IMR-90 (cell line): ENCODE measurements at regions not wholly inside any gene's neighbourhood (a gene's known extent, or its start where the extent isn't known, plus 50 kb on each side); places are given as distances from the start of the nearest gene placed in this dataset.
A peak's percentile ranks its signal among the peaks of the same experiment; 100 is the strongest.

Experiments used
- ATAC-seq: fragments of 200-7000 bp; cut with Tn5 transposase; 2 replicates; pipeline ENCODE4 v1.9.1; 2020; ENCODE audit warnings: low read depth, mild to moderate bottlenecking, moderate library complexity
- BruUV-seq: library from RNA; stranded (reverse); fragments of 400-500 nt; replicated peaks from 2 replicates; lab custom pipeline; 2021; lab: Mats Ljungman, UMichigan
- CTCF ChIA-PET: fragments of 300-600 bp; formaldehyde crosslinking; extraction: SDS; loops from one replicate; lab custom pipeline; 2021; ENCODE audit warnings: antibody characterized with exemption; lab: Yijun Ruan, JAX
- POLR2A ChIA-PET: fragments of 300-600 bp; sonication (Branson Sonifier 250); formaldehyde crosslinking; loops from one replicate; lab custom pipeline; 2022; ENCODE audit warnings: antibody characterized with exemption; ENCODE audit not compliant: unreplicated experiment; lab: Charles Lee
- DNase-seq: peaks from one replicate; pipeline ENCODE4 v3.0.0; 2013
- H2AFZ ChIP-seq: replicated peaks from 2 replicates; pipeline ENCODE3; 2013; ENCODE audit warnings: low read length, mild to moderate bottlenecking; ENCODE audit not compliant: poor library complexity
- H2AK5ac ChIP-seq: 2 replicates; pipeline ENCODE4 v1.6.1; 2013; ENCODE audit warnings: low read depth, low read length, inconsistent platforms
- H2AK9ac ChIP-seq: replicated peaks from 2 replicates; pipeline ENCODE3; 2013; ENCODE audit warnings: mild to moderate bottlenecking, low read depth, low read length, moderate library complexity; ENCODE audit not compliant: poor library complexity
- H2BK120ac ChIP-seq: 2 replicates; pipeline ENCODE4 v1.6.1; 2013; ENCODE audit warnings: low read depth, low read length, inconsistent platforms
- H2BK15ac ChIP-seq: 3 replicates; pipeline ENCODE4 v1.6.1; 2013; ENCODE audit warnings: low read depth, low read length, inconsistent platforms
- H2BK20ac ChIP-seq: 2 replicates; pipeline ENCODE4 v1.6.1; 2013; ENCODE audit warnings: low read depth, mild to moderate bottlenecking, inconsistent platforms, low read length, moderate library complexity
- H2BK5ac ChIP-seq: 2 replicates; pipeline ENCODE4 v1.6.1; 2013; ENCODE audit warnings: mild to moderate bottlenecking, low read depth, low read length, inconsistent platforms; ENCODE audit not compliant: poor library complexity, severe bottlenecking
- H3K14ac ChIP-seq: replicated peaks from 2 replicates; pipeline ENCODE4 v1.6.1; 2013; ENCODE audit warnings: low read depth, low read length, inconsistent platforms
- H3K18ac ChIP-seq: 2 replicates; pipeline ENCODE4 v1.6.1; 2013; ENCODE audit warnings: low read depth, low read length, control low read depth
- H3K23ac ChIP-seq: 2 replicates; pipeline ENCODE4 v1.6.1; 2013; ENCODE audit warnings: low read depth, low read length, inconsistent platforms
- H3K27ac ChIP-seq: 2 replicates; pipeline ENCODE4 v1.5.1; 2013; ENCODE audit warnings: mild to moderate bottlenecking, control low read depth, low read length; ENCODE audit not compliant: insufficient read depth
- H3K27me3 ChIP-seq: 2 replicates; pipeline ENCODE4 v1.6.1; 2013; ENCODE audit warnings: low read length; ENCODE audit not compliant: control insufficient read depth, insufficient read depth
- H3K36me3 ChIP-seq: 2 replicates; pipeline ENCODE4 v1.6.1; 2013; ENCODE audit warnings: low read length, mixed read lengths; ENCODE audit not compliant: control insufficient read depth, insufficient read depth
- H3K4ac ChIP-seq: 2 replicates; pipeline ENCODE4 v1.6.1; 2013; ENCODE audit warnings: low read depth, low read length, inconsistent platforms
- H3K4me1 ChIP-seq: 2 replicates; pipeline ENCODE4 v1.6.1; 2013; ENCODE audit warnings: low read length, mixed read lengths; ENCODE audit not compliant: control insufficient read depth, insufficient read depth
- H3K4me2 ChIP-seq: 2 replicates; pipeline ENCODE4 v1.6.1; 2013; ENCODE audit warnings: low read depth, mild to moderate bottlenecking, control low read depth, low read length, moderate library complexity
- H3K4me3 ChIP-seq: 2 replicates; pipeline ENCODE4 v1.5.1; 2013; ENCODE audit warnings: low read depth, mild to moderate bottlenecking, control low read depth, low read length, moderate library complexity; ENCODE audit not compliant: insufficient read depth
- H3K56ac ChIP-seq: 2 replicates; pipeline ENCODE4 v1.6.1; 2013; ENCODE audit warnings: low read length, inconsistent platforms; ENCODE audit not compliant: insufficient read depth; ENCODE audit errors: extremely low read depth
- H3K79me1 ChIP-seq, 2 experiments: 2 replicates each; pipeline ENCODE4 v1.6.1; 2013; ENCODE audit warnings: low read length in 2 of 2, inconsistent platforms in 1 of 2, low read depth in 1 of 2
- H3K9ac ChIP-seq: 2 replicates; pipeline ENCODE4 v1.6.1; 2013; ENCODE audit warnings: low read depth, low read length, control low read depth
- H3K9me1 ChIP-seq: 2 replicates; pipeline ENCODE4 v1.6.1; 2013; ENCODE audit warnings: low read length, inconsistent platforms; ENCODE audit not compliant: insufficient read depth
- H3K9me3 ChIP-seq: 2 replicates; pipeline ENCODE4 v1.6.1; 2013; ENCODE audit warnings: low read length; ENCODE audit not compliant: control insufficient read depth, insufficient read depth
- H4K20me1 ChIP-seq: 2 replicates; pipeline ENCODE4 v1.6.1; 2013; ENCODE audit warnings: low read length, inconsistent platforms; ENCODE audit not compliant: insufficient read depth
- H4K5ac ChIP-seq: 2 replicates; pipeline ENCODE4 v1.6.1; 2013; ENCODE audit warnings: mild to moderate bottlenecking, low read depth, low read length, control low read depth
- H4K8ac ChIP-seq, 2 experiments: 2 replicates each; pipeline ENCODE4 v1.6.1; 2013; ENCODE audit warnings: low read depth in 2 of 2, low read length in 2 of 2, control low read depth in 1 of 2, inconsistent platforms in 1 of 2
- H4K91ac ChIP-seq: 2 replicates; pipeline ENCODE4 v1.6.1; 2013; ENCODE audit warnings: low read depth, low read length, inconsistent platforms; ENCODE audit not compliant: insufficient read depth
- CEBPB ChIP-seq: IDR thresholded peaks from 2 replicates; pipeline ENCODE4 v1.6.1; 2012; ENCODE audit warnings: low read depth, low read length, improper control_type of control experiment
- FOS ChIP-seq: fragments of 150-350 bp; IDR thresholded peaks from 2 replicates; pipeline ENCODE4 v1.6.1; 2016; ENCODE audit warnings: low read depth, low read length
- MXI1 ChIP-seq: IDR thresholded peaks from 2 replicates; pipeline ENCODE4 v1.6.1; 2012; ENCODE audit warnings: low read depth, mild to moderate bottlenecking, low read length, moderate library complexity, borderline replicate concordance
- SMC3 ChIP-seq: fragments of 150-350 bp; IDR thresholded peaks from 2 replicates; pipeline ENCODE4 v1.6.1; 2016; ENCODE audit warnings: low read depth, mild to moderate bottlenecking, antibody characterized with exemption, low read length, moderate library complexity
- WGBS, 2 experiments: methylation state at CpG; one replicate each; pipeline versions ENCODE4 v1.1.5 to v1.1.7; 2013; ENCODE audit warnings: missing lambda C conversion rate in 2 of 2; ENCODE audit not compliant: insufficient read length in 1 of 2; ENCODE audit errors: extremely low coverage in 2 of 2; 5-methylcytosine and 5-hydroxymethylcytosine counted together
- dilution Hi-C: fragments of 300-500 bp; cut with HindIII; formaldehyde crosslinking; loops from one replicate; pipeline ENCODE4 v1.14.3; 2018; ENCODE audit warnings: low sequenced_read_pairs; ENCODE audit not compliant: unreplicated experiment
- in situ Hi-C: fragments of 300-500 bp; cut with MboI; formaldehyde crosslinking; loops from 3 replicates; pipeline ENCODE4 v1.14.3; 2019; ENCODE audit warnings: low sequenced_read_pairs, inconsistent platforms, mixed read lengths
- intact Hi-C: fragments of 100-400 bp; cut with micrococcal nuclease; formaldehyde crosslinking; loops from 2 replicates; pipeline ENCODE4 v1.10.0; 2022

DNA sequence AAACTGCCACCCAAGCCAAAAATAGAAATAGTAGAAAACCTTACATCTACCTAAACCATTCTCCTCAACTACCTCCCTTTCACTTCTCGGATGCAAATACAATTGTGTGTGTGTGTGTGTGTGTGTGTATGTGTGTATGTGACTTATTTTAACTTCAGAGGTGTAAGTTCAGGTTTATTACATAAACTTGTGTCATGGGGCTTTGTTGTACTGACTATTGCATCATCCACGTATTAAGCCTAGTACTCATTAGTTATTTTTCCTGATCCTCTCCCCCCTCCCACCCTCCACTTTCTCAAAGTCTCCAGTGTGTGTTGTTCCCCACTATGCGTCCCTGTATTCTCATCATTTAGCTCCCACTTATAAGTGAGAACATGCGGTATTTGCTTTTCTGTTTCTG, 592.5 kb upstream of the ATP2B1 start:
- H4K91ac ChIP-seq: no peak overlapping the region
- H2BK120ac ChIP-seq: no peak overlapping the region
- intact Hi-C loops (no loop called here), in situ Hi-C loops (no loop called here), dilution Hi-C loops (no loop called here)
- H3K9me1 ChIP-seq: no peaks in the 10 kb centered on the region
- H4K5ac ChIP-seq: no peak overlapping the region
- H3K27me3 ChIP-seq: no peaks in the 10 kb centered on the region; the same call in 1 of the 2 replicates
- TF ChIP-seq SMC3: no peak
- TF ChIP-seq FOS: no peak
- peak; percentile 74 for TF ChIP-seq CEBPB
- TF ChIP-seq MXI1: no peak
- no TSS peak for BruUV-seq
- CTCF ChIA-PET: no interaction called here
- H3K36me3 ChIP-seq: no peaks in the 10 kb centered on the region
- no peak overlapping the region for H3K14ac ChIP-seq
- H3K4me1 ChIP-seq: no peaks in the 10 kb centered on the region
- ATAC-seq (no peak), DNase-seq (no peak)
- H3K56ac ChIP-seq: no peak overlapping the region
- H4K20me1 ChIP-seq: no peaks in the 10 kb centered on the region
- H3K9me3 ChIP-seq: no peaks in the 10 kb centered on the region
- H3K79me1 ChIP-seq: no peaks in the 10 kb centered on the region
- H2AK9ac ChIP-seq: no peak overlapping the region
- WGBS, 2 experiments: no CpG with 5 or more reads among the region's 4 CpGs
- no peak overlapping the region for H3K9ac ChIP-seq
- no peak overlapping the region for H3K4me2 ChIP-seq
- no peak overlapping the region for H2BK5ac ChIP-seq
- no peak overlapping the region for H2AFZ ChIP-seq
- no peak overlapping the region for H2AK5ac ChIP-seq
- no peak overlapping the region for H3K23ac ChIP-seq
- no peak overlapping the region for H3K4ac ChIP-seq
- H2BK15ac ChIP-seq: no peak overlapping the region
- H2BK20ac ChIP-seq: no peak overlapping the region
- H3K27ac ChIP-seq: no peak overlapping the region
- no peak overlapping the region for H3K18ac ChIP-seq
- H3K4me3 ChIP-seq: no peak overlapping the region
- POLR2A ChIA-PET: no interaction called here
- H4K8ac ChIP-seq: no peak overlapping the region
